SK-N-SH (cell line): ENCODE measurements at regions not wholly inside any gene's neighbourhood (a gene's known extent, or its start where the extent isn't known, plus 50 kb on each side); places are given as distances from the start of the nearest gene placed in this dataset.

Experiments used
- CTCF ChIA-PET: fragments of 300-600, 350-600 bp; formaldehyde crosslinking; extraction: SDS; loops from one replicate; lab custom pipeline; 2021; lab: Yijun Ruan, JAX
- POLR2A ChIA-PET: fragments of 350-600 bp; sonication (Branson Sonifier 250); formaldehyde crosslinking; extraction: SDS; loops from one replicate; lab custom pipeline; 2020; ENCODE audit warnings: antibody characterized with exemption, inconsistent platforms; lab: Yijun Ruan, JAX
- DNase-seq: peaks from one replicate; pipeline ENCODE4 v3.0.0; 2012
- H2AFZ ChIP-seq: fragments of 200-600 bp; sonication (generic); 2 replicates; pipeline ENCODE4 v1.8.1; 2016; ENCODE audit warnings: antibody characterized with exemption, mild to moderate bottlenecking, low read depth
- H3F3A ChIP-seq: fragments of 200-600 bp; sonication (generic); replicated peaks from 2 replicates; pipeline ENCODE3; 2016; ENCODE audit warnings: antibody characterized with exemption, mild to moderate bottlenecking; ENCODE audit not compliant: insufficient read depth
- H3K27ac ChIP-seq, 2 experiments: fragments of 200-500 bp in 1 of 2; fragments of 200-600 bp in 1 of 2; sonication (Bioruptor generic) in 1 of 2; sonication (generic), shearing (Covaris generic) in 1 of 2; 2 replicates each; pipeline versions ENCODE4 v1.5.1 to v1.6.1; 2014 to 2016; ENCODE audit warnings: low read depth in 2 of 2, inconsistent platforms in 1 of 2, low read length in 1 of 2, mild to moderate bottlenecking in 1 of 2, mixed read lengths in 1 of 2
- H3K27me3 ChIP-seq: fragments of 200-600 bp; sonication (generic), shearing (Covaris generic); 2 replicates; pipeline ENCODE4 v1.6.1; 2016; ENCODE audit warnings: mixed run types; ENCODE audit not compliant: insufficient read depth
- H3K36me3 ChIP-seq, 2 experiments: fragments of 200-500 bp in 1 of 2; fragments of 200-600 bp in 1 of 2; sonication (Bioruptor generic) in 1 of 2; sonication (generic) in 1 of 2; replicated peaks in 1 of 2; 2 replicates each; pipeline versions ENCODE3 to v1.5.1; 2014 to 2016; ENCODE audit warnings: low read length in 1 of 2, mild to moderate bottlenecking in 1 of 2; ENCODE audit not compliant: insufficient read depth in 2 of 2, control insufficient read depth in 1 of 2
- H3K4me1 ChIP-seq, 2 experiments: fragments of 200-500 bp in 1 of 2; fragments of 200-600 bp in 1 of 2; sonication (Bioruptor generic) in 1 of 2; sonication (generic), shearing (Covaris generic) in 1 of 2; 2 replicates each; pipeline versions ENCODE4 v1.5.1 to v1.6.1; 2014 to 2016; ENCODE audit warnings: low read depth in 1 of 2, low read length in 1 of 2, mixed run types in 1 of 2; ENCODE audit not compliant: insufficient read depth in 2 of 2, control insufficient read depth in 1 of 2
- H3K4me2 ChIP-seq: fragments of 200-600 bp; sonication (generic), shearing (Covaris generic); 2 replicates; pipeline ENCODE4 v1.6.1; 2017; ENCODE audit warnings: mixed run types
- H3K4me3 ChIP-seq, 2 experiments: fragments of 200-500 bp in 1 of 2; fragments of 200-600 bp in 1 of 2; sonication (Bioruptor generic) in 1 of 2; sonication (generic), shearing (Covaris generic) in 1 of 2; 2 replicates each; pipeline versions ENCODE4 v1.5.1 to v1.8.1; 2014 to 2016; ENCODE audit warnings: low read depth in 2 of 2, inconsistent platforms in 1 of 2, low read length in 1 of 2, mild to moderate bottlenecking in 1 of 2, mixed read lengths in 1 of 2, moderate library complexity in 1 of 2
- H3K79me2 ChIP-seq: fragments of 200-600 bp; sonication (generic); 2 replicates; pipeline ENCODE4 v1.8.1; 2017; ENCODE audit warnings: mild to moderate bottlenecking; ENCODE audit not compliant: insufficient read depth
- H3K9ac ChIP-seq: fragments of 200-600 bp; sonication (generic); 2 replicates; pipeline ENCODE4 v1.6.1; 2017; ENCODE audit warnings: mixed run types
- H3K9me2 ChIP-seq: fragments of 200-600 bp; sonication (generic); 2 replicates; pipeline ENCODE4 v1.6.1; 2017; ENCODE audit warnings: mixed run types
- H3K9me3 ChIP-seq: fragments of 200-600 bp; sonication (generic); 2 replicates; pipeline ENCODE4 v1.6.1; 2017; ENCODE audit warnings: mixed run types, mild to moderate bottlenecking, moderate library complexity
- H4K20me1 ChIP-seq: fragments of 200-600 bp; sonication (generic); 2 replicates; pipeline ENCODE4 v1.6.1; 2017; ENCODE audit warnings: mild to moderate bottlenecking, mixed run types; ENCODE audit not compliant: insufficient read depth
- EP300 ChIP-seq, 2 experiments: IDR thresholded peaks; 2 replicates each; pipeline versions ENCODE4 v1.4.0 to v1.6.1; 2012; ENCODE audit warnings: borderline replicate concordance in 1 of 2, low read depth in 1 of 2, low read length in 1 of 2
- FOSL2 ChIP-seq: IDR thresholded peaks from 2 replicates; pipeline ENCODE4 v1.4.0; 2012; ENCODE audit warnings: low read depth, mild to moderate bottlenecking, moderate library complexity, borderline replicate concordance
- FOXJ3 ChIP-seq: sonication (generic); formaldehyde crosslinking; IDR thresholded peaks from 2 replicates; pipeline ENCODE4 v1.5.1; 2020; ENCODE audit warnings: mild to moderate bottlenecking, missing genetic modification reagents
- FOXM1 ChIP-seq: IDR thresholded peaks from 2 replicates; pipeline ENCODE4 v1.4.0; 2012; ENCODE audit warnings: low read depth, mild to moderate bottlenecking
- GATA2 ChIP-seq: sonication (generic); formaldehyde crosslinking; IDR thresholded peaks from 2 replicates; pipeline ENCODE4 v1.5.0; 2020; ENCODE audit warnings: mild to moderate bottlenecking, missing genetic modification reagents
- JUND ChIP-seq: IDR thresholded peaks from 2 replicates; pipeline ENCODE4 v1.4.0; 2012
- MXI1 ChIP-seq: IDR thresholded peaks from 2 replicates; pipeline ENCODE4 v1.6.1; 2012; ENCODE audit warnings: mild to moderate bottlenecking, low read depth, low read length, improper control_type of control experiment
- NFIC ChIP-seq: IDR thresholded peaks from 2 replicates; pipeline ENCODE4 v1.4.0; 2012; ENCODE audit warnings: borderline replicate concordance
- NRF1 ChIP-seq: IDR thresholded peaks from 2 replicates; pipeline ENCODE4 v1.6.1; 2012; ENCODE audit warnings: low read depth, mild to moderate bottlenecking, low read length
- RXRA ChIP-seq: IDR thresholded peaks from 2 replicates; pipeline ENCODE4 v1.4.0; 2012; ENCODE audit warnings: low read depth, mild to moderate bottlenecking, borderline replicate concordance
- SMC3 ChIP-seq: IDR thresholded peaks from 2 replicates; pipeline ENCODE4 v1.6.1; 2012; ENCODE audit warnings: low read depth, low read length, improper control_type of control experiment
- TCF12 ChIP-seq: IDR thresholded peaks from 2 replicates; pipeline ENCODE4 v1.4.0; 2012
- TEAD4 ChIP-seq: IDR thresholded peaks from 2 replicates; pipeline ENCODE4 v1.4.0; 2012; ENCODE audit warnings: mild to moderate bottlenecking, borderline replicate concordance; ENCODE audit not compliant: insufficient read depth
- YY1 ChIP-seq: IDR thresholded peaks from 2 replicates; pipeline ENCODE4 v1.4.0; 2012; ENCODE audit warnings: low read depth, mild to moderate bottlenecking
- WGBS: methylation state at CpG from one replicate; pipeline ENCODE4 v1.1.6; 2017; ENCODE audit warnings: low lambda C conversion rate; 5-methylcytosine and 5-hydroxymethylcytosine counted together
- TF ChIP-seq, protein P1 (sequence below): IDR thresholded peaks from 2 replicates; pipeline ENCODE4 v1.4.0; 2012; ENCODE audit warnings: low read depth
- TF ChIP-seq, protein P2 (sequence below): IDR thresholded peaks from 2 replicates; pipeline ENCODE4; 2012
- TF ChIP-seq, protein P3 (sequence below): IDR thresholded peaks from 2 replicates; pipeline ENCODE4 v1.4.0; 2012; ENCODE audit warnings: low read depth, borderline replicate concordance
- TF ChIP-seq, protein P4 (sequence below): fragments of 150-350 bp; IDR thresholded peaks from 2 replicates; pipeline ENCODE4 v1.6.1; 2016; ENCODE audit warnings: mild to moderate bottlenecking, low read depth, low read length

DNA sequence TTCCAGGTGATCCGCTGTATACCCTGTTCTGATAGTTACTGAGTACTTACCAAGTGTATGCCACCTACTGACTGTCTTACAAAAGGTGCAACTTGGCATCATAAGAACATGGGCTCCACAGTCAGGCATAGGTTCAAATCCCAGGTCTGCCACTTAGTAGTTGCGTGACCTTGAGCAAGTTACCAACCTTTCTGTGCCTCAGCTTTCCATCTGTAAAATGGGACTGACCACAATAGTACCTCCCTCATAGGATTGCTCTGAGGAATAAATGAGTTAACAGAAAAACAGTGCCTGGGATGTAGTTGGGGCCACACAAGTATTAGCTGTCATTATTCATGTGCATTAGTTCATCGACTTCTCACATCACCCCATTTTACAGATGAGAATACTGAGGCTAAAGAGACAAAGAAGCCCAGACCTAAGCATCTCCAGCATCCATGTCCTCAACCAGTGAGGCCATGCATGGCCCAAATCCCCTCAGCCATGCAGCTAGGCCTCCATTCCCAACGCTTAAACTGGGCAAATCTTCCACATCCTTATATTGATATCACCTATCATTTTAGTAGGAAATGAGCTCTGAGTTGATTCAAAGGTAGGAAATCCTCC, 51.3 kb upstream of the UBE2L5 start:
- TF ChIP-seq MXI1 (no peak), YY1 (no peak), SMC3 (no peak), TEAD4 (no peak), EP300 (IDR thresholded peaks at IDR 0.05; ENCODE audit: borderline replicate concordance in 1 of 2, low read depth in 1 of 2, low read length in 1 of 2) (no peak), NRF1 (no peak), FOXM1 (no peak), FOXJ3 (CRISPR knock-in tag) (no peak), FOSL2 (no peak), GATA2 (CRISPR knock-in tag) (no peak), NFIC (no peak), TCF12 (no peak), JUND (no peak), RXRA (no peak)
- TF ChIP-seq, protein P1, sequence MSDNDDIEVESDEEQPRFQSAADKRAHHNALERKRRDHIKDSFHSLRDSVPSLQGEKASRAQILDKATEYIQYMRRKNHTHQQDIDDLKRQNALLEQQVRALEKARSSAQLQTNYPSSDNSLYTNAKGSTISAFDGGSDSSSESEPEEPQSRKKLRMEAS: no peak
- TF ChIP-seq, protein P2, sequence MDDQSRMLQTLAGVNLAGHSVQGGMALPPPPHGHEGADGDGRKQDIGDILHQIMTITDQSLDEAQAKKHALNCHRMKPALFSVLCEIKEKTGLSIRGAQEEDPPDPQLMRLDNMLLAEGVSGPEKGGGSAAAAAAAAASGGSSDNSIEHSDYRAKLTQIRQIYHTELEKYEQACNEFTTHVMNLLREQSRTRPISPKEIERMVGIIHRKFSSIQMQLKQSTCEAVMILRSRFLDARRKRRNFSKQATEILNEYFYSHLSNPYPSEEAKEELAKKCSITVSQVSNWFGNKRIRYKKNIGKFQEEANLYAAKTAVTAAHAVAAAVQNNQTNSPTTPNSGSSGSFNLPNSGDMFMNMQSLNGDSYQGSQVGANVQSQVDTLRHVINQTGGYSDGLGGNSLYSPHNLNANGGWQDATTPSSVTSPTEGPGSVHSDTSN: no peak
- TF ChIP-seq, protein P3, sequence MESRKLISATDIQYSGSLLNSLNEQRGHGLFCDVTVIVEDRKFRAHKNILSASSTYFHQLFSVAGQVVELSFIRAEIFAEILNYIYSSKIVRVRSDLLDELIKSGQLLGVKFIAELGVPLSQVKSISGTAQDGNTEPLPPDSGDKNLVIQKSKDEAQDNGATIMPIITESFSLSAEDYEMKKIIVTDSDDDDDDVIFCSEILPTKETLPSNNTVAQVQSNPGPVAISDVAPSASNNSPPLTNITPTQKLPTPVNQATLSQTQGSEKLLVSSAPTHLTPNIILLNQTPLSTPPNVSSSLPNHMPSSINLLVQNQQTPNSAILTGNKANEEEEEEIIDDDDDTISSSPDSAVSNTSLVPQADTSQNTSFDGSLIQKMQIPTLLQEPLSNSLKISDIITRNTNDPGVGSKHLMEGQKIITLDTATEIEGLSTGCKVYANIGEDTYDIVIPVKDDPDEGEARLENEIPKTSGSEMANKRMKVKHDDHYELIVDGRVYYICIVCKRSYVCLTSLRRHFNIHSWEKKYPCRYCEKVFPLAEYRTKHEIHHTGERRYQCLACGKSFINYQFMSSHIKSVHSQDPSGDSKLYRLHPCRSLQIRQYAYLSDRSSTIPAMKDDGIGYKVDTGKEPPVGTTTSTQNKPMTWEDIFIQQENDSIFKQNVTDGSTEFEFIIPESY: no peak
- TF ChIP-seq, protein P4, sequence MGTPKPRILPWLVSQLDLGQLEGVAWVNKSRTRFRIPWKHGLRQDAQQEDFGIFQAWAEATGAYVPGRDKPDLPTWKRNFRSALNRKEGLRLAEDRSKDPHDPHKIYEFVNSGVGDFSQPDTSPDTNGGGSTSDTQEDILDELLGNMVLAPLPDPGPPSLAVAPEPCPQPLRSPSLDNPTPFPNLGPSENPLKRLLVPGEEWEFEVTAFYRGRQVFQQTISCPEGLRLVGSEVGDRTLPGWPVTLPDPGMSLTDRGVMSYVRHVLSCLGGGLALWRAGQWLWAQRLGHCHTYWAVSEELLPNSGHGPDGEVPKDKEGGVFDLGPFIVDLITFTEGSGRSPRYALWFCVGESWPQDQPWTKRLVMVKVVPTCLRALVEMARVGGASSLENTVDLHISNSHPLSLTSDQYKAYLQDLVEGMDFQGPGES: no peak
- no peaks in the 10 kb centered on the region for H3F3A ChIP-seq
- H3K9ac ChIP-seq: no peak overlapping the region
- no peaks in the 10 kb centered on the region for H3K36me3 ChIP-seq
- 86% methylated on average over 4 of the region's 4 CpGs for WGBS
- DNase-seq: no peak
- H3K4me2 ChIP-seq: no peak overlapping the region
- no peaks in the 10 kb centered on the region for H3K79me2 ChIP-seq
- no peaks in the 10 kb centered on the region for H4K20me1 ChIP-seq
- H2AFZ ChIP-seq: no peak overlapping the region
- H3K9me3 ChIP-seq: no peaks in the 10 kb centered on the region
- peaks cover 0 to 3% of the 10 kb centered on the region in 2 experiments; a peak in 1 of 4 replicates for H3K4me1 ChIP-seq
- POLR2A ChIA-PET: no interaction called here
- H3K27ac ChIP-seq: no peak overlapping the region; a peak in 1 of 4 replicates
- H3K27me3 ChIP-seq: no peaks in the 10 kb centered on the region
- H3K9me2 ChIP-seq: no peaks in the 10 kb centered on the region
- CTCF ChIA-PET: interaction anchor here (0.6 to 1.2 kb wide), 2 partner anchors 15 to 863 kb away, joined by 3 read pairs; no protein-coding TSS in a partner anchor
- no peak overlapping the region for H3K4me3 ChIP-seq
